ENCODE measurements at regions not wholly inside any gene's neighbourhood (a gene's known extent, or its start where the extent isn't known, plus 50 kb on each side); places are given as distances from the start of the nearest gene placed in this dataset.

- no peak for TF ChIP-seq CTCF (IDR thresholded peaks at IDR 0.05; ENCODE audit: low read depth, low read length)
- no peak for TF ChIP-seq POLR2A (IDR thresholded peaks at IDR 0.05; ENCODE audit: extremely low read depth, insufficient read length)
- no peak for TF ChIP-seq MYC (IDR thresholded peaks at IDR 0.05; ENCODE audit: low read depth, low read length)
These were observed 165.4 kb downstream of the UTP18 start for GRCh38 chr17:51425773-51426172.
